Stimulated activated CD4-positive, alpha-beta T cell treated with anti-CD3 and anti-CD28 coated beads, Interleukin-12 subunit alpha, Interleukin-12 subunit beta, amount 100 ng/mL, for 48 hours (primary cell): ENCODE measurements at regions not wholly inside any gene's neighbourhood (a gene's known extent, or its start where the extent isn't known, plus 50 kb on each side); places are given as distances from the start of the nearest gene placed in this dataset.

ENCODE experiments used
- DNase-seq, 3 donors: peaks; one replicate each; pipeline ENCODE4 v3.0.0-alpha.2; 2020; ENCODE audit warnings: low read depth in 2 of 3, low spot score in 1 of 3

DNA sequence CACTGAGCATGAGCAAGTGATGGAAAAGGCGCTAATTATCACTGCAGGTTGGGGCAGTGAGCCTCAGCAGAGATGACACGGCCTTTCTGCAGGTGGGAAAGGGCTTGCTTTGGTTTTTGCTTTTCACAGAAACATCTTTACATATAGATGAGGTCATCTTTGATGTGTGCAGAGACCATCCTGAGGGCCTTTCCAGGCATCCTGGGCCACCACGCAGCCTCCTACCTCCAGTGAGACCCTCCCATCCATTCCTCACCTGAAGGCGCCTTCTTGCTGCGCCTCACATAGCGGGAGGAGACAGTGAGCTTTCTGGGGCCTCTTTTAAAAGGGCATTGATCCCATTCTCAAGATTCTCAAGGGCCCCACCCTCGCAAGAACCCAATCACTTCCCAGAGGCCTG, 235.3 kb upstream of the RAB6C start:
- no peak for DNase-seq

GRCh38 chr2:129744649-129745048, 234.8 kb upstream of the RAB6C start:
- no peak for DNase-seq

DNA sequence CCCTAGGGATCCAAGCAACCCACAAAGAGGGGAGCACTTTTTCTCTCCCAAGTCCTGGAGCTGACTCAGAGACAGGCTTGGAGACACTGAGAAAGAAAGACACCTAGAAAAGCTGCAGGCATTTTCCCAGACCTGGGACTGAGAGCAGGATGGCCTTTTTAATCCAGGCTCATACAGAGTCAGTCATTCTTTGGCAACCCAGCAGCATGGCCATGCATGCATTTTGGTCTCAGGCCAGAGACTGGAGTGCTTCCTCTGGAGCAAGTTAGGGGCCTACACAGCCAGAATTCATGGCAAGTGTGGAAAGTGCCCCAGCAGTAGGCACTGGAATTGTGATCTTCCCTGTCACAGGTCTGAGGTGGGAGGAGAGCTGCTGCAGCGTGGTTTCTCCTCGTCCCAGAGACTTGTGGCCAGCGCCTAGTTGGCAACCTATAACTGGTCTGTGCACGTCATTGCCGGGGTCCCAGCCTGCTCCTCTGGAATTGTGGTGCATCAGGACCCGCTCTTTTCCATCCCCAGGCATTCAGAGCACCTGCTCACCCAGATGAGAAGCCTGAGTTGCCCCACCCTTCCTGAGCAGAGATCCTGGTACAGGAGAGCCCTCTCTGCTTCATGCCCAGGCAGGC, 231.9 kb upstream of the RAB6C start:
- no peak for DNase-seq

DNA sequence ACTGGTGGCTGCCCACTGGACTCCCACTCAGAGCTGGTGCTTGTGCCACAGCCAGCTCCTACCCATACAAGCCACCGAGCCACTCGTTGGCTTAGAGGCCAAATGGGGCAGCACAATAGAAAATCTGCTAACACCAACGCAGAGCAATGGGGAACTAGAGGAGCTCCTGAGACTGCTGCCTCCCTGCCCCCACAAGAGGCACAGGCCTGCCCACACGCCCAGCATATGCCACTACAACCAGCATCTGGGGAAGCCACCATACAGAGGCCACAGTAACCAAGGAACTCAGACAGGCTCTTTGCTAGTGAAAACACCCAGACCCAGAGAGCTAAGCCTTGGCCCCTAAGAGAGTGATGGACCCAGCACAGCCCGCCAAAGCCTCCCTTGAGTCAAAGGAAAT, 231.2 kb upstream of the RAB6C start:
- no peak for DNase-seq

- no peak for DNase-seq
These were observed 230.8 kb upstream of the RAB6C start for GRCh38 chr2:129748653-129749052.

DNA sequence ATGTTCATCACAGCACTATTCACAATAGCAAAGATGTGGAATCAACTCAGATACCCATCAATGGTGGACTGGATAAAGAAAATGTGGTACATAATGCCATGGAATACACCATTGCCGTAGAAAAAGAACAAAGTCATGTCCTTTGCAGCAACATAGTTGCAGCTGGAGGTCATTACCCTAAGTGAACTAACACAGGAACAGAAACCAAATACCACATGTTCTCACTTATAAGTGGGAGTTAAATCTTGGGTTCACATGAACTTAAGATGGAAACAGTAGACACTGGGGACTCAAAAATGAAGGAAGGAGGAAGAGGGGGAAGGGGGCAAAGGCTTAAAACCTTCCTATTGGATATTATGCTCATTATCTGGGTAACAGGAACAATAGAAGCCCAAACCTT, 228.1 kb upstream of the RAB6C start:
- no peak for DNase-seq

DNA sequence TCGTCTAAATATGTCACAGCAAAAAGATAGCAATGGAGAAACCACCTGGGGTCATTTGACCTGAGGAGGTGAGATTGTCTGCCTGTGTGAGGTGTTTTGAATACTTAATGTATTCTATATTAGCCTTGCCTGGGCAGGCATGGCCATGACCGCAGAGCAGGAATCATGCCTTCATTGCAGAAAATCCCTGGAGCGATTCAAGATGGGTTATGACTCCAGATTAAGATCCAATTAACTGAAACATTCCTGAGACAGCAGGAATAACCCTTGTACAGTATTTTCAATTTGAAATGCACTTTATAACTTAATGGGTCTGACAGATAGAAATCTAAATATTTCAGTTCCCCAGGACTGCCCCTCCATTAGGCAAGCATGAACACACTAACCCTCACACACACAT, 227.3 kb upstream of the RAB6C start:
- DNase-seq: no peak

- no peak for DNase-seq
These were observed 226.8 kb upstream of the RAB6C start for GRCh38 chr2:129752686-129753085.

DNA sequence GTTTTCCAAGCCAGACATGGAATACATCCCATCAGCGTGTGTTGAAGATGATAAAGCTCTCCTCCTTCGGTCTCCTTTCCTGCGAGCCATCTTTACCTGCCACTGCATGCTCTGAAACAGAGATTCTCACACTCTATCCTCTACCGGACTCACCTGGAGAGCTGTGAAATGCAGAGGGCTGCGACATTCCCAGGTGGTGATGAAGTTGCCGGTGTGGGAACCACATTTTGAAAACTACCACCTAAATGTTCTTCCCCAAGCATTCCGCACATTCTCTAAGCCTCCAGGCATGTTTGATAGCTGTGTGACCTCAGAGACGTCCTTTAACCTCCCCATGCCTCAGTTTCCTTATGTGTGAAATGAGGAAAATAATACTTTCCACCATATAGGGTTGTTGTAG, 226.2 kb upstream of the RAB6C start:
- DNase-seq: no peak

DNA sequence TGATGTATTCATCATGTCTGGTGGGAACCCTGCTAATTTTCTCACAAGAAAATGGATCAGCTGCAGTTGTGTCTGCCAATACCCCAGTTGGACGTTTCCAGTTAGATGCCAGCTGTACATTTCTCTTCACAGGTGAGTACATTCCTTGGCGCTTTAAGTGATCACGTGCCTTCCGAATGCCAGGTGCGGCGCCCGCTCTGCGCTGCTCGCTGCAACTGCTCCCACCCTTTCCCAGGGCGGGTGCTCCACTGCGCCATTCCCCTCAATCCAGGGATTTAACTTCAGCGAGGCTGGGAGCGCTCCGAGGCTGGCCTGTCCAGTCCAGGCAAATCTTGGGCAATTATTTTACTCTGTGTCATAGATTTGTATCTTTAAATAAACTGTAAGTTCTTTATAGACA, 225.0 kb upstream of the RAB6C start:
- no peak for DNase-seq

DNA sequence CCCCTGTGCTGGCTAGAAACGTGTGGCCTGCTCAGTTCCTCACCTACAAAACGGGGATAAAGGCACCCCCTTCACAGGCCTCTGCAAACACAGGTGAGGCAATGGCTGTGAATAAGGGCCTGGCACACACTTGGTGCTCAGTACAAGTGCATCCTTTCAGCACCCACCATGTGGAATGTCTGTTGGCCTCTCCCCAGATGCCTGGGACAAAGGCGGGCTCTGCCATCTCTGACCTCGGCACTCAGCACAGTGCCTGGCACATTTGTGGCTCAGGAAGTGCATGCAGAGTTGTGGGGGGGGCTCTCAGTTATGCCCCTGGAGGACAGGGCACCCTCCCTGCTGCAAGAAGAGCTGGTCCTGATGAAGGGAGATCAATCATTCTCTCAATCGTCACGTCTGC, 224.6 kb upstream of the RAB6C start:
- no peak for DNase-seq

DNA sequence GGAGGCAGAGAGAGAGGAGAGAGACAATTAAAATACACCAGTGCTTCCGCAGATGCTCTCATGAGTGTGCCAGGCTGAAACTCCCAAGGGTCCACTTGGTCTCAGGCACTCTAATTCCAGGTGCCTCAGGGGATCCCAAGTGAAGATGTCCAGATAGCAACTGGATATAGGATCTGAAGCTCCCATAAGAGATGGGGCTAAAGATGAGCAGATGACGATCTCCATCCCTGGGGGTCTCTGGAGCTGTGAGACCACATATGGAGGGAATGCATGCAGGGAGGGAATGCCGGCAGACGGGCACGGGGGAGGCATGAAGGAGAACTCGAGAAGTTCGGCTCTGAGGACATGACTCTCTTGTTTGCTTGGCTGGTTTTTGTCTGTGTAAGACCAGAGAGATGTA, 223.7 kb upstream of the RAB6C start:
- no peak for DNase-seq

- DNase-seq: no peak
These were observed 223.2 kb upstream of the RAB6C start for GRCh38 chr2:129756276-129756675.

- DNase-seq: no peak
These were observed 222.0 kb upstream of the RAB6C start for GRCh38 chr2:129757366-129757914.

DNA sequence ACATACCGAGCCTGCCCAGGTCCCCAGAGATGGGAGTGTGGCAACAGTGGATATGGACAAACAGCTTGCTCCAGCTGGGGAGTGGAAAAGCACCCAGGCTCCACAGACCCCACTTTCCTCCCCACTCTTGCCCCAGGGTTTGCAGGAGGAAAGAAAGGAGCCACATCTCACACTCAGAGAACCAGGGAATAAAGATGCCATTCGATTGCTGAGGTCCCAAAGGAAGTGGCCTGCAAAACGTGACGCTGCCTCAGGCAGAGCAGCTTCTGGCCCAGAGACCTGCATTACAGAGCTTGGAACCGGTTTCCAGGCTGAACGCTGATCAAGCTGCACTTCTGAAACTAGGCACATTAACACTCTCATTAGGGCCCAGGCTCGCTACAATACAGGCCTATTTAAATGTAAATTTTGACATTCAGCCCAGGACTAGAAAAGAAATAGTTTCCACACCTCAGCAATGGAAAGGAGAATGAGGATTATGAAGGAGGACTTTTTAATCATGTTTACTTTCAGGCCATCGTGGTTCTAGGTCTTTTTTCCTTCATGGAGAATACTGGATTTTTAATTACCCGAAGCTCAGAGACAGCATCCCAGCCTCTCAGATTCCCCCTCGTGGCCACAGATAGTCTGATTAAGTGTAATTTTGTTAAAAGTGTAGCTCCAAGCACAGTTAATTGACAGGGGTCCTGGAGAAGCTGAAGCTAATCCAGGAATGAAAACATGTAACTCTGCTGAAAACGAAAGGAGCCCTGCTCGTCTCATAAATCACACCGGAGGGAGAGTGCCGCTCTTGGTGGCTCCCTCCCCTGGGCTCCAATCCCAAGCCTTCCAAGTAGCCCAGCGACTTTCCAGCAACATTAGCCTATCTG, 221.3 kb upstream of the RAB6C start:
- DNase-seq: no peak

DNA sequence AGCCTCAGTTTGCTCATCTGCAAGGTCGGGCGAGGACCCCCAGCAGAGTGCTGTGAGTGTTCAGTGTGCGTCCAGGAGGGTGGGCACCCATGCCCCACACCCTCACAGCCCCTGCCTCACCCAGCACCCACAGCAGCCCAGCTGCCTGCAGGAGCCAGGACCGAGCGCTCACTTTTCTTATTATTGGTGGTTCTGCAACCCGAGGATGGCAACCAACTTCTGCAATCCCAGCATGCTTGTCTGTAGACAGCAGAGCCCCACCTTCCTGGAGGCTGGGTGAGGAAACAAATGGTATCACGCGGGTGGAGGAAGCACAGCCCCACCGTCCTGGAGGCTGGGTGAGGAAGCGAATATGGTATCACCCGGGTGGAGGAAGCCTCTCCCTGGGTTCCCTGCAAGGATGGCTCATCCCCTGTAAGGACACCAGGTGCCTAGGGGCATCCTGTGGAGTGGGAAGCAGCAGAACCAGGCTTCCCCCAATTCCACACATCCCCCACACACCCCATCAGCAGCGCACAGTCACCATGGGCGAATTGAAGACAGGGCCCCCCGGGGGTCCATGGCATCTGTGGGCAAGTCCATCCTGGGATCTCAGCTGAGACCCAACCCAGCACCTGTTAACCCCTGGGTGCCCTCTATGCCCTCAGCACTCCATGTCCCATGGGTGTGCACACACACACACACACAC, 220.5 kb upstream of the RAB6C start:
- DNase-seq: no peak

- DNase-seq: no peak
These were observed 219.9 kb upstream of the RAB6C start for GRCh38 chr2:129759472-129760010.

GRCh38 chr2:129760669-129761068, 218.8 kb upstream of the RAB6C start:
- DNase-seq: no peak

DNA sequence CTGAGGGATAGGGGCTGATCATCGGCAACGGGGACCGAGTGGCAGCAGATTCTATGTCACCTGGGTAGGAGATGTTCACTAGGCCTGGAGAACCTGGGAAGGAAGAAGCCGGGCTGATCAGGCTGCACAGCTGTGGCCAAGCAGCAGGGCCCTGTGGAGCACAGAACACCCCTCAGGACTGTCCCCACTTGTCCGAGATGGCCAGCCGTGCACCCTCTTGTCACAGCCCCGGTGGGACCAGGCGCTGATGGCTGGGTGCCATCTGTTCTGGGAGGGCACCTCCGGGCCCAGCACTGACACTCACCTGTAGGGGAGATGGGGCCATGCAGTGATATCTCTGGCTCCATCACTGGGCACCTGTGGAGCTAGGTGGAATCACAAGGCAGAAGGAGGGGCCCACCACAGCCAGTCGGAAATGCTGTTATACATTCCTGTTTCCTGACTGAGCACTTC, 217.9 kb upstream of the RAB6C start:
- no peak for DNase-seq

DNA sequence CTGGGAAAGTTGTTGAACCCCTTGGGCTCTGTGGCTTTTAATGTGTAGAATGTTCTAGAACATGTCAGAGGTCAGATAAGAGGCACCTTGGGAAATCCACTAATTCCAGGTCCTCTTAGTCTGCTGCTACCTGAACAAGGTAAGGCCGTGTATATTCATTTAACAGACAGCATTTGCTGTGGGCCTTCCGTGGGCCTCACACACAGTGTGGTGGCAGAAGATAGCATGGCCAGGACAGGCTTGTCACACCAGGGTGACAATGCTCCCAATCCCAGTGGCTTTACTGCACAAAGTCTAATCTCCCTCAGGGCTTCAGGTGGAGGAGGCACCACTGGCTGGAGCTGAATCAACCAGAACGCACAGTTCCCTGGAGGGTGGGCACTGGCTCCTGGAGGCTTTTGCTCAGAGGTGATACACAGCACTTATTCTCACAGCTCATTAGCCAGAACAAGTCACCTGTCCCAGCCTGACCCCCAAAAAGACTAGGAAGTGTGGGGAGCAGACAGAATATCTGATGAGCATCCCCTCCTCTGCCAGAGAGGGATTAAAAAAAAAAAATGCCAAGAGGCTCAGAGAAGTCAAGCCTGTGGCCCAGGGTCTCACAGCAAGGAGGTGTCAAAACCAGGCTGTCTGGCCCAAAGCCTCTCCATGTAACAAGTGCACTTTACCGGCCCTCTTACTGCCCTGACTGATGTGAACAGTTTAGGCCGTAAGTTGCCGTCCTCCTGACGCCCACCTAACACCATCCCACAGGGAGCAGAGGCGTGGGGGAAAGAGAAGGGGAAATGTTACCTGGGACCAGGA, 216.9 kb upstream of the RAB6C start:
- DNase-seq: no peak
